Ovary (tissue), 3 donors: ENCODE measurements at regions not wholly inside any gene's neighbourhood (a gene's known extent, or its start where the extent isn't known, plus 50 kb on each side); places are given as distances from the start of the nearest gene placed in this dataset.
"Not testable (repeated sequence)": the region's sequence is repeated elsewhere in the genome, so short reads cannot be mapped to it uniquely, and the experiment has no call there.

Experiments
- CTCF ChIP-seq, 3 donors: fragments of 450-650 bp in 2 of 3; fragments of 200-600 bp in 1 of 3; IDR thresholded peaks; one replicate each; pipeline versions ENCODE4 v1.5.1 to v1.8.0; 2016 to 2022; ENCODE audit warnings: antibody characterized with exemption in 3 of 3, mild to moderate bottlenecking in 1 of 3
- POLR2A ChIP-seq: fragments of 450-650 bp; IDR thresholded peaks from one replicate; pipeline ENCODE4 v1.6.1; 2017; ENCODE audit warnings: antibody characterized with exemption, mild to moderate bottlenecking, moderate library complexity
- donor health status: DM: no; HTN: no; CAD: no.

- TF ChIP-seq CTCF (IDR thresholded peaks at IDR 0.05); POLR2A: not testable (repeated sequence)
Measured at GRCh38 chr2:89291717-89292298, 600.3 kb downstream of the RPIA start.
